Glomerular visceral epithelial cell (primary cell): ENCODE measurements at regions not wholly inside any gene's neighbourhood (a gene's known extent, or its start where the extent isn't known, plus 50 kb on each side); places are given as distances from the start of the nearest gene placed in this dataset.

Source experiments
- DNase-seq: peaks from one replicate; pipeline ENCODE4 v3.0.0-alpha.2; 2016; ENCODE audit errors: extremely low spot score

DNA sequence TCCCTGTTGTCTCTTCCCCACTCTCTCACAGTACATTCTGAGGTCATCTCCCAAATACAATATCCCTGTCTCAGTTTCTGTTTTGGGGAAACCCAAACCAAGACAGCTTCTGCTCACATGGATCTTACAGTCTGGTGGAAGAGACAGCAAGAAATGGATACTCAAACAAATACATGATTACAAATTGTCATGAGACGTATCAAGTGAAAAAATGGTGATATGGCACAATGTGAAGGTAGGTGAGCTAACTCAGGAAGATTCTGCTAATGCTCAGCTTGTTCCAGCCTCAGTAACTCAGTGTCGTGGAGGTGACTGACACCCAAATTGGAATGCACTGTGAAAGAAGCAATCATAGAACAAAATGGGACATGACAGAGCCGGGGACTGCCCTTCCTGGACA, 68.3 kb downstream of the CHST1 start:
- no peak for DNase-seq

- DNase-seq = no peak
Observed at GRCh38 chr11:45596571-45596970, 68.9 kb downstream of the CHST1 start.

DNA sequence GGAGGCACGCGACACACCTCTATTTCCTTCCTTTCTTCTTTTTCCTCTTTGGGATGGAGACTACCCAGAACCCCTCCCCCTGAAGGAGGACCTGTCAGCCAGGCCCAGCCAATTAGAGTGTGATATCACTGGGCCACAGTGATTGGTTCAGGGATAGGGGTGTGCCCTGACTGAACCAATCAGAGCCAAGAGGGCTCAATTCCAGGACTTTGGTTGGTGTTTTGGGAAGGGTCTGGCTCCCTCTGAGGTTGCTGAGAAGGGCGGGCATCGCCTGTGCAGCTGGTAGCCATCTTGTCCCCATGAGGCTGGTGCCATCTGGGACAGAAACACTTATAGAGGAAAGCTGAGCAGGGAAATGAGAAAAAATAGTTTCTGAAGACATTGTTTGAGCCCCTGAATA, 71.4 kb downstream of the CHST1 start:
- no peak for DNase-seq

DNA sequence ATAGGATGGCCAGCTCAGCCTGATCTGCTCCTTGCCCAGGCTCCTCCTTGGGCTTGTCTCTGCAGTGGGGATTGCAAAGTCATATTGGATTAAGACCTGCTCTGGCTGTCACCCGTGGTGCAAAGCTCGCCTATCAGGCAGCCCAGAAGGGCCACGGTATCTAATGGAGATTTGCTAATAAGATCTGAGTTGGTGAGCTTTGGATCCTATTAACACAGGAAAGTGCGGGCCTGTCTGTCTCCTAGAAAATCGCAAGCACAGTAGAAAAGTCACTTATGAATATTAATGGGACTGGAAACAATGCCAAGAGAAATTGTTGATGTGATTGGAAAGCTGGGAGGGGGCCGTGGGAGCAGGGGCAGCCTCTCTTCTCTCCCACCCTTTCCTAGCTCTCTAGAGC, 72.8 kb downstream of the CHST1 start:
- DNase-seq = no peak

GRCh38 chr11:45590743-45591142, 74.7 kb downstream of the CHST1 start:
- no peak for DNase-seq

GRCh38 chr11:45585205-45585604, 80.2 kb downstream of the CHST1 start:
- no peak for DNase-seq

- no peak for DNase-seq
Observed at GRCh38 chr11:45583981-45584566, 81.3 kb downstream of the CHST1 start.

DNA sequence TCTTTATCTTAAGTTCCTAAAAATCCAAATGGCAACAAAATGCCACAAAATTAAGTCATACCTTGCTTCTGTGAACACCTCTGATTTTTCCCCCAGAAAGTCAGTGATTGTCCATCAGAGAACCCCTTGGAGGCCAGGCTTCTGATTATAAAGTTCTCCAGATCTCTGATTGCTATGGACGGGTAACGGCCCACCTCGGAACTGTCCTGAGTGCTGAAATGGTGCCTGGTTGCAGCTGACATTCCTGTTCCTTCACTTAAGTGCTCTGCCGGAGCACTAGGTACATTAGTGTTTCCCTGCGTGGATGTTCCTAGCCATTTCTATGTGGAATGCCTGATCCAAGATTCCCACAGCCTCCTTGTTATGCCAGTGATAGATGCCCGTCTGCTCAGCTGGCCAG, 85.0 kb downstream of the CHST1 start:
- no peak for DNase-seq

DNA sequence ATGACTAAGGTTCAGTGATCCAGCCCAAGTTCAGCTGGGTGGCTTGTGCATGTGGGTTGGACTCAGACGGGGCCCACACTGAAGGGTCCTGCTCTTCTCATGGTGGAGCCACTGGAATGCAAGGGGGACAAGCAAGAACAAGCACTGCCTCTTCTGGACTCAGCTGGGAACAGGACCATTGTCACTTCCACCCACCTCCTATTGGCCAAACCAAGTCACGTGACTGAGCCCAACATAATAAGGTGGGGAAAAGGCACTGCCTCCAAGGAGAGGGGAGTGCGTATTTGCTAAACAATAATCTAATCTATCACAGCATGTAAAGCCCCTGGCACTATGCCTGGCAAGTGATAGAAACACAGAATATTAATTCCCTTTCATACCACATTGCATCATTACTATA, 87.1 kb downstream of the CHST1 start:
- no peak for DNase-seq

DNA sequence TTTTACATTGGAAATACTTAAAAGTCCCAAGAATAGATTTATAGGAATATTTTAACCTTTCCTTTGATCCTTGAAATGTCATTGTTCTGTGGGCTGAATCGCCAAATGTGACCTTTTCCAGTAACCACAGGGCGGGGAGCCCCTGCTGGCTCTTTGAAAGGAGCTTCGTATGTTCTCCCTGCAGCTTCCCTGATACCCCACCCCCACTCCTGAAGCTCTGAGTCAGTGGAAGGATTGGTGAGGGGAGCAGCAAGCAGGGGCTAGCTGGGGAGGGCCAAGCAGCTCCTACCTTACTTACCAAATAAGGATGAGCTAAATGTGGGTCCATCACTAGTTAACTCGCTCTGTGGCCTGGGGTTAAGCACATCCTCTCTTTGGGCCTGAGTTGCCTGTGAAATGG, 87.7 kb downstream of the CHST1 start:
- no peak for DNase-seq

GRCh38 chr11:45576461-45577215, 88.8 kb downstream of the CHST1 start:
- DNase-seq = no peak

GRCh38 chr11:45573728-45574127, 91.7 kb downstream of the CHST1 start:
- DNase-seq = no peak

DNA sequence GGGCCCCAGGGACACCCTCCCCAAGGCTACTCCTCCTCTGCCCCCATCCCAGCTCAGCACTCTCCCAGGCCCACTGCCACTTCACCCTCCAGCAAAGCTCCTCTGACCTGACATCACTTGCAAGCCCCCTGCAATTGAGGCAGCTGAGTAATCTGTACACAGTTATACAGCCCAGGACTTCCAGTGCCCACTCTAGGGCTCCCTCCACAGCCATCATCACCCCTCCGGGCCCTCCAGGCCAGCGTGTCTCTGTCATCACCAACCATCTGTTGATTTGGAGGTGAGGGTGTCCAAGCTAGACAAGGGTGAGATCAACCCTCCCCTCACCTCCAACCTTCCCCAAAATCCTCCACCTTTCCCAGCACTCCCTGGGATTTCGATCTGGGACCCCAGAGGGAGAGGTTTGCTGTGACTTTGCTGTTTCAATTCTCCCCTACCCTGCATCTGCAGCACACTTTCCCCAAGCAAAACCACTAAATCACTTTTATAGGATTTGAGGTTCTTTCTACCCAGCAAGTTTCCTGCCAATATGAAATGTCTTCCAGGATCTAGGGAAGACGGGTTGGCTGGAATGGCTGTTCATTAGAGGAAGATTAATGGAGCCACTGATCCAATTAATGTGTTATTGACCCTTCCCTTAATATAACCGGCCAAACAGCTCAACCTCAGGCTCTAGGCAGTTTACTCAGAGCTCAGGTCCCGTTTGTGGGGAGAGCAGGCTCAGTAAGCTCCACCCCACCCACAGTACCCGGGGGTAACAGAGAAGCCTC, 92.9 kb downstream of the CHST1 start:
- no peak for DNase-seq

- DNase-seq = no peak
Observed at GRCh38 chr11:45569776-45570175, 95.6 kb downstream of the CHST1 start.

DNA sequence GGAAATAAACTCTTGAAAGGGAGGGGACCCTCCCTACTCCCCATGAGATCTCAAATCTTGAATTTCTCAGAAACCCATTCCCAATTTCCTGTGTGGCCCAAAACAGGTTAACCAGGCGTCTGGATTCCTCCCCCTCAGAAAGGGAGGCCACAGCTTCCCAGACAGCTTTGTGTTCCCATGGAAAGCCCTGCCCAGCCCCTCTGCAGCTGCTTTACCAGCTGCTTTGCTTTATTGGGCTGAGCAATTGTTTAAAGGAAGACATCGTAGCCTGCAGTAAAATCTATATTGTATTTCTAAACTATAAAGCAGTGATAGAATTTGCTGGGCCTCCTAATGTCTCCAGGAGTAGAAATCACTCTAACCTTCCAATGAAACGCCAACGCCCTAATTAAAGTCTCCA, 97.4 kb downstream of the CHST1 start:
- no peak for DNase-seq

- DNase-seq = no peak
Observed at GRCh38 chr11:45565446-45565988, 99.9 kb downstream of the CHST1 start.

GRCh38 chr11:45563810-45564209, 101.6 kb downstream of the CHST1 start:
- no peak for DNase-seq

DNA sequence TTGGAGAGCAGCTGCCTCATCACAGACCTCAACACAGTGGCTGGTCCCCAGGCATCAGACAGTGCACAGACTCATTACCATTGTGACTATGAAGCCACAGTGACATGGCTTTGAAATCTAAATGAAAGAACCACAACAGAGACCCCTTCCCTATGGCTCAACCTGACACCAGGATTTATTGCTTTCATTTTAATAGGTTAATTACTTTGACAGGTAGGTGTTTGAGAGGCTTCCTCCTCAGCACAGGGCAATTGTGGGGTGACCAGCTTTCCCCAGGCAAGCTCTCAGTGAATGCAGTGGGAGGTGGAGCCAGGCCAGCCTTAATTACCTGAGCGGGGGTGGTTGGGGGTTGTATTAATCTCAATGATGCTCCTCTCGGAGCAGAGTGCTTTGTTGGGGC, 102.3 kb downstream of the CHST1 start:
- DNase-seq = no peak

- DNase-seq = no peak
Observed at GRCh38 chr11:45560913-45561281, 104.5 kb downstream of the CHST1 start.

DNA sequence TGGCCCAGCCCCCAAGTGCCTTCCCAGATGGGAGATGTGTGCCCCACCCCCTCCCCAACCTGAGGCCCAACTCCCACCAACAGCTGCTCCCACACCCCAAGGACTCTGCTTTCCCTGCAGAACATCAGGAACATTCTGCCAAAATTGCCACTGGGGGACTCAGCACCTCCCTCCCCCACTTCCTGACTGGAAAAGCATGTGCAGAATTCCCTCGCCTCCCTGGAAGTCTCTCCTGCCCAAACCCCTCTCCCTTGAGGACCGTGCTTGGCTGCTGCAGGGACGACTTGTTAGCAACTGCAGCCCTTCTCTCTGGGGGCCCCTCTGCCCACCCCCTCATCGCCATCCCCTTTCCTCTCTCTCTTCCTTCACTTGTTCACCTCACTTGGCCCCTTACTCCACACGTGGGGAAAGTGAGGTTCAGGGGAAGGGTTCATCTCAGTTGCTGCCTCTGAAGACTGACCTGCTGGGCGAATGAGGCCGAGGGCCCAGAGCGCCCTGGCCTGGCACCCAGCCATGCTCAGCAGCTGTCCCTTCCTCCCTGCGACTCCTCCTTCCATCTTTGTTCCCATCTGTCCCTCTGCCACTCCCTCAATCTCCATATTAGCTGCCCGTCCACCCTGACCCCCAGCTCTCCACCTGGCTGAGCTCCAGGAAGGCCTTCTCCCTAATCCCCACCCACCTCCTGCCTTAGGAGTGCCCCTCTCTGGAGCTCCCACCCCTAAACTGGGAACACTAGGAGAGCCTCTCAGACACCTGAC, 105.1 kb downstream of the CHST1 start:
- no peak for DNase-seq

GRCh38 chr11:45556851-45557707, 108.3 kb downstream of the CHST1 start:
- DNase-seq = no peak
